H1 (cell line): ENCODE measurements at regions not wholly inside any gene's neighbourhood (a gene's known extent, or its start where the extent isn't known, plus 50 kb on each side); places are given as distances from the start of the nearest gene placed in this dataset.
A peak's percentile ranks its signal among the peaks of the same experiment; 100 is the strongest.

Experiments used
- CTCF ChIA-PET: fragments of 300-600 bp; sonication (Branson Sonifier 250); formaldehyde crosslinking; loops from one replicate; lab custom pipeline; 2021; ENCODE audit not compliant: partially characterized antibody; lab: Charles Lee
- POLR2A ChIA-PET: fragments of 300-600 bp; sonication (Branson Sonifier 250); formaldehyde crosslinking; loops from one replicate; lab custom pipeline; 2021; ENCODE audit warnings: inconsistent platforms; ENCODE audit not compliant: partially characterized antibody; lab: Charles Lee
- DNase-seq, 2 experiments: peaks; one replicate each; pipeline versions ENCODE4 v3.0.0 to v3.0.0-alpha.2; 2010 to 2022; ENCODE audit warnings: low spot score in 2 of 2, low read depth in 1 of 2, mixed read lengths in 1 of 2
- FAIRE-seq: peaks from 2 replicates; lab custom pipeline; 2011; peaks lifted over from hg19 to GRCh38; lab: Jason Lieb, UNC
- H2AFZ ChIP-seq: 2 replicates; pipeline ENCODE4 v1.8.1; 2012; ENCODE audit warnings: low read length, inconsistent platforms
- H2AK5ac ChIP-seq: 2 replicates; pipeline ENCODE4 v1.6.1; 2013; ENCODE audit warnings: low read depth, low read length
- H2BK120ac ChIP-seq: replicated peaks from 2 replicates; pipeline ENCODE3; 2013; ENCODE audit warnings: low read depth, low read length, inconsistent platforms
- H2BK12ac ChIP-seq: 2 replicates; pipeline ENCODE4 v1.6.1; 2013; ENCODE audit warnings: low read depth, low read length
- H2BK15ac ChIP-seq: 2 replicates; pipeline ENCODE4 v1.6.1; 2013; ENCODE audit warnings: low read length
- H2BK20ac ChIP-seq: 2 replicates; pipeline ENCODE4 v1.6.1; 2013; ENCODE audit warnings: low read length
- H2BK5ac ChIP-seq: 2 replicates; pipeline ENCODE4 v1.6.1; 2013; ENCODE audit warnings: low read depth, low read length
- H3K14ac ChIP-seq: 2 replicates; pipeline ENCODE4 v1.6.1; 2013; ENCODE audit warnings: inconsistent platforms; ENCODE audit not compliant: insufficient read length
- H3K18ac ChIP-seq: 2 replicates; pipeline ENCODE4 v1.6.1; 2013; ENCODE audit warnings: low read length; ENCODE audit errors: extremely low read depth
- H3K23ac ChIP-seq: 2 replicates; pipeline ENCODE4 v1.6.1; 2013; ENCODE audit warnings: inconsistent platforms; ENCODE audit not compliant: insufficient read length
- H3K23me2 ChIP-seq: 2 replicates; pipeline ENCODE4 v1.6.1; 2013; ENCODE audit warnings: low read depth, low read length
- H3K27ac ChIP-seq: 2 replicates; pipeline ENCODE4 v1.6.1; 2011; ENCODE audit warnings: low read depth, low read length, inconsistent platforms
- H3K27me3 ChIP-seq, 4 experiments: replicated peaks in 1 of 4; 1 replicate in 1 of 4; 2 replicates in 3 of 4; pipeline versions ENCODE4 v1.6.1 to v1.8.1; 2011 to 2013; ENCODE audit warnings: low read length in 3 of 4, mild to moderate bottlenecking in 3 of 4, inconsistent platforms in 2 of 4, mixed read lengths in 2 of 4, moderate library complexity in 1 of 4; ENCODE audit not compliant: control insufficient read depth in 3 of 4, insufficient read depth in 3 of 4; ENCODE audit errors: extremely low read depth in 1 of 4
- H3K36me3 ChIP-seq, 4 experiments: 2 replicates each; pipeline versions ENCODE4 v1.6.1 to v1.8.1; 2011 to 2013; ENCODE audit warnings: mild to moderate bottlenecking in 4 of 4, low read length in 3 of 4, moderate library complexity in 2 of 4, control low read depth in 1 of 4, inconsistent platforms in 1 of 4; ENCODE audit not compliant: insufficient read depth in 4 of 4, control insufficient read depth in 2 of 4
- H3K4ac ChIP-seq: replicated peaks from 2 replicates; pipeline ENCODE3; 2013; ENCODE audit warnings: low read length, low read depth, mixed read lengths, inconsistent platforms; ENCODE audit not compliant: insufficient read length
- H3K4me1 ChIP-seq, 4 experiments: replicated peaks in 1 of 4; 1 replicate in 1 of 4; 2 replicates in 3 of 4; pipeline versions ENCODE4 v1.6.1 to v1.8.1; 2011 to 2013; ENCODE audit warnings: low read length in 3 of 4, inconsistent platforms in 2 of 4, mixed read lengths in 1 of 4; ENCODE audit not compliant: insufficient read depth in 4 of 4, control insufficient read depth in 3 of 4
- H3K4me2 ChIP-seq, 2 experiments: 2 replicates each; pipeline versions ENCODE4 v1.6.1 to v1.8.1; 2011 to 2013; ENCODE audit warnings: low read depth in 2 of 2, low read length in 2 of 2, control low read depth in 1 of 2, inconsistent platforms in 1 of 2, mild to moderate bottlenecking in 1 of 2; ENCODE audit not compliant: insufficient read depth in 1 of 2
- H3K4me3 ChIP-seq, 4 experiments: fragments of 200-600, 300-600 bp in 1 of 4; sonication (generic), shearing (Covaris generic), sonication (Bioruptor Twin) in 1 of 4; 2 replicates each; pipeline versions ENCODE4 v1.5.1 to v1.8.1; 2011 to 2016; ENCODE audit warnings: low read length in 4 of 4, low read depth in 3 of 4, control low read depth in 2 of 4, inconsistent platforms in 2 of 4, mild to moderate bottlenecking in 2 of 4, mixed read lengths in 1 of 4, moderate library complexity in 1 of 4; ENCODE audit not compliant: insufficient read depth in 2 of 4; ENCODE audit errors: extremely low read depth in 1 of 4
- H3K56ac ChIP-seq: replicated peaks from 2 replicates; pipeline ENCODE3; 2013; ENCODE audit warnings: low read depth, mild to moderate bottlenecking, mixed read lengths, low read length, inconsistent platforms; ENCODE audit not compliant: insufficient read length
- H3K79me1 ChIP-seq: 2 replicates; pipeline ENCODE4 v1.6.1; 2013; ENCODE audit warnings: low read depth, low read length, control low read depth
- H3K79me2 ChIP-seq, 2 experiments: 2 replicates each; pipeline versions ENCODE4 v1.6.1 to v1.8.1; 2012 to 2013; ENCODE audit warnings: low read length in 2 of 2, mild to moderate bottlenecking in 2 of 2, inconsistent platforms in 1 of 2; ENCODE audit not compliant: insufficient read depth in 2 of 2, control insufficient read depth in 1 of 2
- H3K9ac ChIP-seq, 4 experiments: replicated peaks in 1 of 4; 1 replicate in 1 of 4; 2 replicates in 3 of 4; pipeline versions ENCODE4 v1.6.1 to v1.8.1; 2011 to 2013; ENCODE audit warnings: low read depth in 3 of 4, low read length in 3 of 4, control low read depth in 2 of 4, mild to moderate bottlenecking in 2 of 4, moderate library complexity in 2 of 4, inconsistent platforms in 1 of 4; ENCODE audit errors: extremely low read depth in 1 of 4
- H3K9me3 ChIP-seq, 2 experiments: 2 replicates each; pipeline versions ENCODE4 v1.6.1 to v1.8.1; 2012 to 2013; ENCODE audit warnings: mild to moderate bottlenecking in 2 of 2, moderate library complexity in 2 of 2, control low read depth in 1 of 2, inconsistent platforms in 1 of 2, low read depth in 1 of 2, low read length in 1 of 2, mixed read lengths in 1 of 2; ENCODE audit not compliant: insufficient read depth in 2 of 2
- H4K20me1 ChIP-seq, 2 experiments: replicated peaks in 1 of 2; 2 replicates each; pipeline versions ENCODE3 to v1.8.1; 2011 to 2013; ENCODE audit warnings: inconsistent platforms in 2 of 2, low read length in 2 of 2, mild to moderate bottlenecking in 1 of 2; ENCODE audit not compliant: insufficient read depth in 2 of 2, control insufficient read depth in 1 of 2
- H4K5ac ChIP-seq: 2 replicates; pipeline ENCODE4 v1.6.1; 2013; ENCODE audit warnings: low read length, low read depth, mixed read lengths, inconsistent platforms; ENCODE audit not compliant: insufficient read length
- H4K8ac ChIP-seq: 2 replicates; pipeline ENCODE4 v1.8.0; 2013; ENCODE audit warnings: mild to moderate bottlenecking, moderate library complexity, low read length, inconsistent platforms; ENCODE audit not compliant: insufficient read depth; ENCODE audit errors: extremely low read depth
- H4K91ac ChIP-seq: replicated peaks from 2 replicates; pipeline ENCODE3; 2013; ENCODE audit warnings: low read length, mixed read lengths, inconsistent platforms; ENCODE audit not compliant: insufficient read length
- EGR1 ChIP-seq: IDR thresholded peaks from 2 replicates; pipeline ENCODE4 v1.6.1; 2011; ENCODE audit warnings: low read depth, low read length, borderline replicate concordance
- RAD21 ChIP-seq, 2 experiments: IDR thresholded peaks in 1 of 2; conservative IDR thresholded peaks in 1 of 2; 2 replicates each; pipeline ENCODE4 v1.6.1; 2011; ENCODE audit warnings: low read depth in 2 of 2, low read length in 2 of 2, improper control_type of control experiment in 1 of 2, inconsistent platforms in 1 of 2, mild to moderate bottlenecking in 1 of 2, moderate library complexity in 1 of 2
- WGBS, 2 experiments: shearing (Covaris generic) in 1 of 2; methylation state at CpG; one replicate each; pipeline versions ENCODE4 v1.1.6 to v1.1.7; 2013 to 2015; ENCODE audit warnings: low lambda C conversion rate in 2 of 2, mixed read lengths in 2 of 2, inconsistent platforms in 1 of 2, low coverage in 1 of 2, missing lambda C conversion rate in 1 of 2; ENCODE audit not compliant: insufficient replicate concordance in 2 of 2, insufficient coverage in 1 of 2, insufficient read length in 1 of 2; ENCODE audit errors: extremely low coverage in 1 of 2, missing lambda C conversion rate in 1 of 2; 5-methylcytosine and 5-hydroxymethylcytosine counted together
- TF ChIP-seq, protein P1 (sequence below), 3 experiments: IDR thresholded peaks; 1 replicate in 2 of 3; 2 replicates in 1 of 3; pipeline versions ENCODE4 v1.5.1 to v1.6.1; 2011; ENCODE audit warnings: low read length in 3 of 3, mild to moderate bottlenecking in 3 of 3, inconsistent platforms in 2 of 3, low read depth in 1 of 3, moderate library complexity in 1 of 3; ENCODE audit not compliant: insufficient read depth in 1 of 3; ENCODE audit errors: control extremely low read depth in 1 of 3

DNA sequence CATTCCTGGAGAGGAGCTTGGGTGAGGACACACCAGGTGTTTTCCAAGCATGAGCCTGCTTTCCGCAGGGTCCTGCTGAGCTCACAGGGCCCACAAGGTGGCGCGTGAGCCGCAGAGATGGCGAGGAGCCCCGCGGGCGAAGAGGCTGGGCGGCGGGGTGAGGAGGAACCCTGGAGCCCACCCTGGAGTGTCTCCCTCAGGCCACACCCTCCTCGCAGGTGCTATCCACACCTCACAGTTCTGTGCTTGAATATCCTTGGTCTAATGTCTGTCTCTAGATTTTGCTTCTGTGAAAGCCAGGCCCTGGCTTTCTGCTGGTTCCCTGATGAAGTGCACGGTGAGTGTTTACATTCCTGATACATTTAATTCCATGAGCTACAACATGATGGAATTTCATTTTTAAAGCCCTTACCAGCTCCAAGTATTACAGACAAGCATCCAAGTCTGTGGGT, 433.6 kb downstream of the ACTR3B start:
- H2BK12ac ChIP-seq: no peak overlapping the region
- H2AFZ ChIP-seq: peak overlapping the region; percentile 48; the same call in 1 of the 2 replicates
- no peaks in the 10 kb centered on the region for H3K79me1 ChIP-seq
- H3K9ac ChIP-seq: no peak overlapping the region
- no peak overlapping the region for H2BK20ac ChIP-seq
- no peak overlapping the region for H2BK5ac ChIP-seq
- H2AK5ac ChIP-seq: no peak overlapping the region
- DNase-seq: peak; percentile 34 to 87
- H3K4me2 ChIP-seq: peak overlapping the region in 1 of 2 experiments; percentile 9; a peak in 1 of 4 replicates
- 19% methylated on average over 12 of the region's 12 CpGs; no CpG with 5 or more reads in 1 of the 2 experiments for WGBS, 2 experiments
- H3K79me2 ChIP-seq: no peaks in the 10 kb centered on the region
- no peaks in the 10 kb centered on the region for H3K4me1 ChIP-seq
- H3K14ac ChIP-seq: no peak overlapping the region
- no peak overlapping the region for H3K18ac ChIP-seq
- no peak overlapping the region for H2BK120ac ChIP-seq
- no peak overlapping the region for H4K5ac ChIP-seq
- TF ChIP-seq EGR1: no peak
- TF ChIP-seq RAD21 (IDR thresholded peaks at IDR 0.05 in 1 of 2, conservative IDR thresholded peaks at IDR 0.05 in 1 of 2; ENCODE audit: low read depth in 2 of 2, low read length in 2 of 2): peak; percentile 92
- TF ChIP-seq, protein P1, sequence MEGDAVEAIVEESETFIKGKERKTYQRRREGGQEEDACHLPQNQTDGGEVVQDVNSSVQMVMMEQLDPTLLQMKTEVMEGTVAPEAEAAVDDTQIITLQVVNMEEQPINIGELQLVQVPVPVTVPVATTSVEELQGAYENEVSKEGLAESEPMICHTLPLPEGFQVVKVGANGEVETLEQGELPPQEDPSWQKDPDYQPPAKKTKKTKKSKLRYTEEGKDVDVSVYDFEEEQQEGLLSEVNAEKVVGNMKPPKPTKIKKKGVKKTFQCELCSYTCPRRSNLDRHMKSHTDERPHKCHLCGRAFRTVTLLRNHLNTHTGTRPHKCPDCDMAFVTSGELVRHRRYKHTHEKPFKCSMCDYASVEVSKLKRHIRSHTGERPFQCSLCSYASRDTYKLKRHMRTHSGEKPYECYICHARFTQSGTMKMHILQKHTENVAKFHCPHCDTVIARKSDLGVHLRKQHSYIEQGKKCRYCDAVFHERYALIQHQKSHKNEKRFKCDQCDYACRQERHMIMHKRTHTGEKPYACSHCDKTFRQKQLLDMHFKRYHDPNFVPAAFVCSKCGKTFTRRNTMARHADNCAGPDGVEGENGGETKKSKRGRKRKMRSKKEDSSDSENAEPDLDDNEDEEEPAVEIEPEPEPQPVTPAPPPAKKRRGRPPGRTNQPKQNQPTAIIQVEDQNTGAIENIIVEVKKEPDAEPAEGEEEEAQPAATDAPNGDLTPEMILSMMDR (IDR thresholded peaks at IDR 0.05; ENCODE audit: control extremely low read depth in 1 of 3, insufficient read depth in 1 of 3, low read depth in 1 of 3, low read length in 3 of 3): peak; percentile 88 to 92 (median 89)
- no peak overlapping the region for H3K4me3 ChIP-seq
- no peak overlapping the region for H3K4ac ChIP-seq
- H3K9me3 ChIP-seq: no peaks in the 10 kb centered on the region
- no peaks in the 10 kb centered on the region for H3K27me3 ChIP-seq
- H3K56ac ChIP-seq: no peak overlapping the region
- H3K36me3 ChIP-seq: no peaks in the 10 kb centered on the region
- ChIA-PET CTCF (interaction anchor here (0.5 to 2.9 kb wide), 44 partner anchors 9 to 773 kb away, joined by 3 to 27 read pairs (median 3); no protein-coding TSS in a partner anchor), POLR2A (no interaction called here)
- no peaks in the 10 kb centered on the region for H3K23me2 ChIP-seq
- peak; percentile 13 for FAIRE-seq
- no peak overlapping the region for H3K23ac ChIP-seq
- H4K8ac ChIP-seq: no peak overlapping the region; the same call in 1 of the 2 replicates
- H4K20me1 ChIP-seq: no peaks in the 10 kb centered on the region
- no peak overlapping the region for H2BK15ac ChIP-seq
- no peak overlapping the region for H4K91ac ChIP-seq
- no peak overlapping the region for H3K27ac ChIP-seq
